Naive thymus-derived CD8-positive, alpha-beta T cell (primary cell): ENCODE measurements at regions not wholly inside any gene's neighbourhood (a gene's known extent, or its start where the extent isn't known, plus 50 kb on each side); places are given as distances from the start of the nearest gene placed in this dataset.

Experiments
- ATAC-seq, 2 donors: fragments of 150-1000 bp; cut with Tn5 transposase in 1 of 2; sonication (Bioruptor Pico), chemical (Tn5 transposase) in 1 of 2; 1 replicate in 1 of 2; 2 replicates in 1 of 2; pipeline ENCODE4 v1.10.0; 2021; ENCODE audit warnings: mild to moderate bottlenecking in 2 of 2, moderate library complexity in 2 of 2
- POLR2A ChIA-PET: fragments of 350-600 bp; sonication (Branson Sonifier 250); formaldehyde crosslinking; loops from one replicate; lab custom pipeline; 2021; ENCODE audit warnings: antibody characterized with exemption; lab: Charles Lee
- DNase-seq, 10 donors: peaks; one replicate each; pipeline versions ENCODE4 v3.0.0 to v3.0.0-alpha.2; 2020 to 2022
- H3K27ac Mint-ChIP-seq, 10 donors: one replicate each; pipeline ENCODE4 v1.8.0; 2020 to 2022; ENCODE audit warnings: mild to moderate bottlenecking in 10 of 10, mixed read lengths in 10 of 10, moderate library complexity in 4 of 10, inconsistent platforms in 1 of 10
- H3K27me3 Mint-ChIP-seq, 5 donors: one replicate each; pipeline ENCODE4 v1.8.0; 2021 to 2022; ENCODE audit warnings: mixed read lengths in 5 of 5
- H3K36me3 Mint-ChIP-seq, 3 donors: one replicate each; pipeline ENCODE4 v1.8.0; 2020 to 2022; ENCODE audit warnings: mixed read lengths in 3 of 3, mild to moderate bottlenecking in 2 of 3, inconsistent platforms in 1 of 3
- H3K4me1 Mint-ChIP-seq, 4 donors: one replicate each; pipeline ENCODE4 v1.8.0; 2021 to 2022; ENCODE audit warnings: mixed read lengths in 4 of 4
- H3K4me3 Mint-ChIP-seq, 10 donors: one replicate each; pipeline ENCODE4 v1.8.0; 2020 to 2022; ENCODE audit warnings: mild to moderate bottlenecking in 10 of 10, mixed read lengths in 10 of 10, moderate library complexity in 6 of 10, inconsistent platforms in 1 of 10
- H3K9me3 Mint-ChIP-seq, 9 donors: one replicate each; pipeline ENCODE4 v1.8.0; 2020 to 2022; ENCODE audit warnings: mixed read lengths in 9 of 9, mild to moderate bottlenecking in 3 of 9, inconsistent platforms in 1 of 9, moderate library complexity in 1 of 9

- H3K36me3 Mint-ChIP-seq = no peaks in the 10 kb centered on the region
- no peak overlapping the region for H3K27ac Mint-ChIP-seq
These were observed 489.5 kb downstream of the TNS1 start for GRCh38 chr2:217513258-217513657.

GRCh38 chr2:217512728-217513127 is 490.1 kb downstream of the TNS1 start:
- no peak for ATAC-seq
- H3K27ac Mint-ChIP-seq = no peak overlapping the region
- no peaks in the 10 kb centered on the region for H3K36me3 Mint-ChIP-seq
- peaks cover 0 to 6% (median 4%) of the 10 kb centered on the region in 4 donors for H3K4me1 Mint-ChIP-seq
- H3K27me3 Mint-ChIP-seq = peaks cover 0 to 12% (median 6%) of the 10 kb centered on the region in 5 donors
- no peak for DNase-seq
- H3K9me3 Mint-ChIP-seq = no peaks in the 10 kb centered on the region
- POLR2A ChIA-PET = interaction anchor here (0.6 kb wide), 1 partner anchor 129 kb away, joined by 3 read pairs; no protein-coding TSS in a partner anchor
- H3K4me3 Mint-ChIP-seq = no peak overlapping the region

More at GRCh38 chr2:217513258-217513657, 489.5 kb downstream of the TNS1 start:
- POLR2A ChIA-PET = interaction anchor here (0.6 kb wide), 1 partner anchor 129 kb away, joined by 3 read pairs; no protein-coding TSS in a partner anchor
- Mint-ChIP-seq H3K27me3 (peaks cover 0 to 12% (median 4%) of the 10 kb centered on the region in 5 donors), H3K9me3 (no peaks in the 10 kb centered on the region), H3K4me1 (peaks cover 0 to 6% (median 4%) of the 10 kb centered on the region in 4 donors), H3K4me3 (no peak overlapping the region)
- ATAC-seq = no peak
- no peak for DNase-seq

DNA sequence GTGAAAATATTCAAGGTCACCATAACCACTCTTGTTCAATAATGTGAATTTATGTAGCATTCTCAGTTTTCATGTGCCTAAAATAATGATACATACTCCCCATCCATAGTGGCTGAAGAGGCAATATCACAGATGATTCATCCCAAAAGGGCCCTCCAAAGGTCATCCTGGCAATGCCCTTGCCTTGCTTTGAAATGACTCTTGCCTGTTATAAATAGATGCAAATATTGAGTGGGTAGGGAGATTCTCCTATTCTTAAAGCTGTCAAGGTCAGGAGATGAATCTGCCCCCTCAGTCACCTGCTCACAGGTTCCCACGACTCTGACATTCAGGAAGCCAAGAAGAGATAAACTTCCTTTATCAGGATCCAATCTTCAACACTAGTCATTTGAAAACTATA is 490.5 kb downstream of the TNS1 start:
- Mint-ChIP-seq H3K36me3 (no peaks in the 10 kb centered on the region), H3K4me3 (no peak overlapping the region), H3K4me1 (peaks cover 0 to 6% (median 4%) of the 10 kb centered on the region in 4 donors), H3K27me3 (peaks cover 0 to 12% (median 7%) of the 10 kb centered on the region in 5 donors), H3K9me3 (no peaks in the 10 kb centered on the region), H3K27ac (no peak overlapping the region)
- POLR2A ChIA-PET = no interaction called here
- ATAC-seq = no peak
- no peak for DNase-seq

DNA sequence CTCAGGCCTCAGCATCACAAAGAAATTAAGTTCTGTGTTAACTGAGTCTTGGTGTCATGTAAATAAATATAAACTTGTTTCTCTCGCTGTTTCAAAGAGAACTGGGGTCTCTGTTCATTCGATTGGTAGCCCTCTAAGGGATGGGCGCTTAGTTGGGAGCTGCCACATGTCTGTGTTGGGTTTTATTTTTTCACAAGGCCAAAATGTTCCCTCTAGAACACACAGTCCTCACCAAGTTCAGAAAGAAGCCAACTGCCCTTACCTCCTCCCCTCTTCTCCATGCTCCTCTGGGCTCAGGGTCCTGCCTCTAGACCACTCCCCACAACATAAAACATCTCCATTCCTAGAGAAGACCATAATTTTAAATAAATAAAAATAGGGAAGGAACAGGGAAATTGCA is 490.9 kb downstream of the TNS1 start:
- Mint-ChIP-seq H3K4me1 (peaks cover 0 to 6% (median 4%) of the 10 kb centered on the region in 4 donors), H3K27ac (no peak overlapping the region), H3K27me3 (peaks cover 0 to 12% (median 7%) of the 10 kb centered on the region in 5 donors), H3K4me3 (no peak overlapping the region), H3K36me3 (no peaks in the 10 kb centered on the region), H3K9me3 (no peaks in the 10 kb centered on the region)
- POLR2A ChIA-PET = no interaction called here
- no peak for DNase-seq
- ATAC-seq = no peak

DNA sequence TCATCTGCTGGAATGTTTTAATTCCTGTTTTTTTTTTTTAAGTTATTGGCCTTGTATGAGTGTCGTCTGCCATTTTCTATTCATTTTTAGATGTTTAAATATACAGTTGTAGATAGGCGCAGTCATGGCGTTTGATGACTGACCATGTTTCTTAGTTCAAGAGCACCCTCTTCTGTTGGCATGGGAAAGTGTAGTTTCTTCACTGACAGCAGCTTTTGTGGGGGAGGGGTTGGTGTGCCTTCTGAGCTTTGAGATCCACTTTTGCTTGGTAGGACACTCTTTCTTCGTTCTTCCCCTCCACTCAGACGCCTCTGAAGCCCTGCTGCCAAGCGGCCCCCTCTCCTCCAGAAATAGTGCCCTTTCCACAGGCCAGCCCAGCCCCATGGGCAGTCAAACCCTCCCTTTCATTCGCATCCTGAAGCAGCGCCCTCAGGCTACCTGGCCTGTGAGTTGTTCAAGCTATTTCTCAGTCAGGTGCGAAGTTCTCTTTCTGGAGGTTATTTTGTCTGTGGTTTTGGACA is 492.0 kb downstream of the TNS1 start:
- Mint-ChIP-seq H3K27me3 (peaks cover 0 to 12% (median 7%) of the 10 kb centered on the region in 5 donors), H3K4me1 (peaks cover 0 to 6% (median 4%) of the 10 kb centered on the region in 4 donors), H3K4me3 (peak overlapping the region in 1 of 10 donors; percentile 23), H3K9me3 (no peaks in the 10 kb centered on the region), H3K36me3 (no peaks in the 10 kb centered on the region), H3K27ac (peak overlapping the region in 1 of 10 donors; percentile 5)
- POLR2A ChIA-PET = interaction anchor here (0.6 kb wide), 1 partner anchor 11 kb away, joined by 3 read pairs; no protein-coding TSS in a partner anchor
- ATAC-seq (peak; percentile 56 to 69), DNase-seq (peak in 7 of 10 donors; percentile 19 to 62 (median 24))

- Mint-ChIP-seq H3K36me3 (no peaks in the 10 kb centered on the region), H3K9me3 (peaks cover 0 to 2% (median 0%) of the 10 kb centered on the region in 9 donors), H3K4me1 (no peaks in the 10 kb centered on the region), H3K27ac (no peak overlapping the region), H3K4me3 (no peak overlapping the region), H3K27me3 (peaks cover 0 to 7% (median 0%) of the 10 kb centered on the region in 5 donors)
- ATAC-seq (no peak), DNase-seq (no peak)
- POLR2A ChIA-PET = no interaction called here
These were observed 497.5 kb downstream of the TNS1 start for GRCh38 chr2:217505303-217505702.

DNA sequence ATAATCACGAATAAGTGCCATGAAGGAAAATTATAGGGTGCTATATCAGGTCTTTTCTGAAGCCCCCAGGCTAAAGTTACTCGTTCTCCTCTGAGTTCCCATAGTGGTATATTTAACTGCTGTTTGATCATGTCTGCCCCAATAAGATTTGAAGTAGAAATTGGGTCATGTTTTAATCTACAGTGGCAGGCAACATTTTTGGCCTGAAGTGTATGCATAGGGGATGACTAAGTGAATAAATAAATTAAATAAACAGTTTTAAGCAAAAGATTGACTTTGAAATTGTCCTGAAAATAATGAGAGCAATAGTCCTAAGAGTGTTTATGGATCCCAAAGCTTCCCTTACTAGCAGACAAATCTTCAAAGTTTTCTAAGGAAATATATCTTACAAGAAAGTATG is 500.9 kb downstream of the TNS1 start:
- Mint-ChIP-seq H3K4me1 (no peaks in the 10 kb centered on the region), H3K4me3 (no peak overlapping the region), H3K36me3 (no peaks in the 10 kb centered on the region), H3K27ac (no peak overlapping the region), H3K9me3 (peaks cover 0 to 2% (median 0%) of the 10 kb centered on the region in 9 donors), H3K27me3 (no peaks in the 10 kb centered on the region)
- ATAC-seq (no peak), DNase-seq (no peak)
- POLR2A ChIA-PET = no interaction called here

DNA sequence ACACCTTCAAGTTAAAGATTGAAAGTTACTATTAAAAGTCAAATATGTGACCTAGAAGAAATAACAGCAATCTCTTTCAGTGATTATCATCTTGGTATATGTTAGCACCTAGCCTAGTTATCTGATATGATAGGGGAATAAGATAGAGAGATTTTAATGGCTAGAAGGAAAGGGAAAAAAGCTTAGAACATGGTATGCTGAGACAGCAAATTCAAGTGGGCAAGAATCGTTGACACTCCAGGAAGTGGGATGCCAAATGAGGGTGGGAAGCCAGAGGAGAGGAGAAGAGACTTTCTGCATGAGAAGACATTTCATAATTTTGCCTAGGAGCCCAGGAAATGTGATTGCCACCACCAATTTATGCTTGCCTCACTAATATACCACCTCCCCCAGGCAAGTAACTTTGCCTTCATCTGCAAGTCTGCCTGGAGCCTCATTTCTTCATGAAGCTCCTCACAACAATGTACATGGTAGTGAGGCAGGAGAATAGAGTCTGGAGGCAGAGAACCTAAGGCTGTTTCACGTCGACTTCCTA is 504.9 kb downstream of the TNS1 start:
- POLR2A ChIA-PET = no interaction called here

GRCh38 chr2:217494557-217494956 is 508.2 kb downstream of the TNS1 start:
- peaks cover 0 to 10% (median 2%) of the 10 kb centered on the region in 5 donors for H3K27me3 Mint-ChIP-seq
- POLR2A ChIA-PET = no interaction called here
- peaks cover 0 to 6% (median 4%) of the 10 kb centered on the region in 9 donors for H3K9me3 Mint-ChIP-seq
- H3K4me1 Mint-ChIP-seq = no peaks in the 10 kb centered on the region
- peaks cover 0 to 7% (median 4%) of the 10 kb centered on the region in 3 donors for H3K36me3 Mint-ChIP-seq
- DNase-seq (no peak), ATAC-seq (no peak)
- H3K27ac Mint-ChIP-seq = no peak overlapping the region
- no peak overlapping the region for H3K4me3 Mint-ChIP-seq

More for the DNA sequence above, 504.9 kb downstream of the TNS1 start:
- Mint-ChIP-seq H3K4me1 (no peaks in the 10 kb centered on the region), H3K4me3 (no peak overlapping the region), H3K9me3 (peaks cover 0 to 7% (median 4%) of the 10 kb centered on the region in 9 donors), H3K27me3 (peaks cover 0 to 4% (median 0%) of the 10 kb centered on the region in 5 donors), H3K36me3 (peaks cover 0 to 7% (median 4%) of the 10 kb centered on the region in 3 donors), H3K27ac (no peak overlapping the region)
- DNase-seq = no peak
- ATAC-seq = no peak

DNA sequence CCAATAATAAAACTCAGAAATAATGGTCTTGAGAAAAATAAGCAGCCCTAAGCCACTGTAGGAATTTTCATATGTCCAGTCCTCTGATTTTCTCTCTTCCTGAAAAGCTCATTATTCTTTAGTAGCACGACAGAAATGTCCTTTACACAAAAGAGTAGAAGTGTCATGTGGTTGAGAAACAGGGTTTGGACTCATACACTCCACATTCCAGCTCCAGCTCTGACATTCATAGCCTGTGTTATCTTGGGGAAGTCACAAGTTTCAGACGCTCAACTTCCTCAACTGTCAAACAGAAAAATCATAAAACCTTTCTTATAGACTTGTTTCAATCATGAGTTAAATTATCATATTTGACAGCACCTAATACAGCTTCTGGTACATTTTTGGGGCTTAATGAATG is 511.5 kb downstream of the TNS1 start:
- POLR2A ChIA-PET = no interaction called here
- no peak for ATAC-seq
- no peak for DNase-seq
- peaks cover 0 to 10% (median 2%) of the 10 kb centered on the region in 5 donors for H3K27me3 Mint-ChIP-seq
- peaks cover 0 to 7% (median 4%) of the 10 kb centered on the region in 3 donors for H3K36me3 Mint-ChIP-seq
- H3K27ac Mint-ChIP-seq = no peak overlapping the region
- no peaks in the 10 kb centered on the region for H3K4me1 Mint-ChIP-seq
- no peak overlapping the region for H3K4me3 Mint-ChIP-seq
- H3K9me3 Mint-ChIP-seq = peaks cover 0 to 6% (median 4%) of the 10 kb centered on the region in 9 donors

GRCh38 chr2:217489145-217489960 is 513.4 kb downstream of the TNS1 start:
- no peak for DNase-seq
- Mint-ChIP-seq H3K4me3 (no peak overlapping the region), H3K27me3 (peaks cover 0 to 10% (median 2%) of the 10 kb centered on the region in 5 donors), H3K36me3 (peaks cover 0 to 7% (median 4%) of the 10 kb centered on the region in 3 donors), H3K4me1 (no peaks in the 10 kb centered on the region), H3K9me3 (peaks cover 0 to 6% (median 4%) of the 10 kb centered on the region in 9 donors), H3K27ac (no peak overlapping the region)
- POLR2A ChIA-PET = no interaction called here
- no peak for ATAC-seq

GRCh38 chr2:217484046-217484445 is 518.7 kb downstream of the TNS1 start:
- DNase-seq (no peak), ATAC-seq (no peak)
- H3K4me1 Mint-ChIP-seq = no peaks in the 10 kb centered on the region
- peaks cover 0 to 4% (median 0%) of the 10 kb centered on the region in 5 donors for H3K27me3 Mint-ChIP-seq
- H3K4me3 Mint-ChIP-seq = no peak overlapping the region
- no peaks in the 10 kb centered on the region for H3K9me3 Mint-ChIP-seq
- H3K27ac Mint-ChIP-seq = no peak overlapping the region
- POLR2A ChIA-PET = no interaction called here
- no peaks in the 10 kb centered on the region for H3K36me3 Mint-ChIP-seq
